Astrocyte (in vitro differentiated cells and primary cell): ENCODE measurements at regions not wholly inside any gene's neighbourhood (a gene's known extent, or its start where the extent isn't known, plus 50 kb on each side); places are given as distances from the start of the nearest gene placed in this dataset.

Experiments
- DNase-seq: peaks from one replicate; pipeline ENCODE4 v3.0.0-alpha.2; 2010; ENCODE audit warnings: low read depth
- FAIRE-seq: peaks from 2 replicates; lab custom pipeline; 2011; peaks lifted over from hg19 to GRCh38; lab: Jason Lieb, UNC
- H2AFZ ChIP-seq: 2 replicates; pipeline ENCODE4 v1.6.0; 2012; ENCODE audit warnings: low read depth, low read length, inconsistent platforms
- H3K27ac ChIP-seq: 2 replicates; pipeline ENCODE4 v1.5.1; 2011; ENCODE audit warnings: low read depth, low read length, inconsistent platforms
- H3K27me3 ChIP-seq: 2 replicates; pipeline ENCODE4 v1.6.0; 2011; ENCODE audit warnings: low read length, inconsistent platforms; ENCODE audit not compliant: insufficient read depth
- H3K36me3 ChIP-seq: 2 replicates; pipeline ENCODE4 v1.5.1; 2011; ENCODE audit warnings: low read length, inconsistent platforms; ENCODE audit not compliant: insufficient read depth
- H3K4me1 ChIP-seq: 2 replicates; pipeline ENCODE4 v1.5.1; 2011; ENCODE audit warnings: low read length, inconsistent platforms; ENCODE audit not compliant: insufficient read depth
- H3K4me2 ChIP-seq: 2 replicates; pipeline ENCODE4 v1.6.0; 2012; ENCODE audit warnings: low read length, inconsistent platforms
- H3K4me3 ChIP-seq: 2 replicates; pipeline ENCODE4 v1.5.1; 2011; ENCODE audit warnings: low read depth, mild to moderate bottlenecking, low read length, inconsistent platforms; ENCODE audit not compliant: insufficient read depth
- H3K79me2 ChIP-seq: 2 replicates; pipeline ENCODE4 v1.6.0; 2012; ENCODE audit warnings: mild to moderate bottlenecking, low read length, inconsistent platforms; ENCODE audit not compliant: insufficient read depth
- H3K9ac ChIP-seq: 2 replicates; pipeline ENCODE4 v1.6.0; 2012; ENCODE audit warnings: mild to moderate bottlenecking, low read length, inconsistent platforms
- H3K9me3 ChIP-seq: 2 replicates; pipeline ENCODE4 v1.5.1; 2012; ENCODE audit warnings: low read depth, mild to moderate bottlenecking, low read length, inconsistent platforms; ENCODE audit not compliant: insufficient read depth
- H4K20me1 ChIP-seq: 2 replicates; pipeline ENCODE4 v1.6.0; 2012; ENCODE audit warnings: low read length, inconsistent platforms; ENCODE audit not compliant: insufficient read depth
- H3K27ac Mint-ChIP-seq: one replicate; pipeline ENCODE4 v1.8.0; 2021; ENCODE audit warnings: mild to moderate bottlenecking, mixed read lengths; ENCODE audit not compliant: unreplicated experiment
- H3K27me3 Mint-ChIP-seq: one replicate; pipeline ENCODE4 v1.8.0; 2021; ENCODE audit warnings: low read depth, mixed read lengths; ENCODE audit not compliant: unreplicated experiment
- H3K36me3 Mint-ChIP-seq: one replicate; pipeline ENCODE4 v1.8.0; 2021; ENCODE audit warnings: low read depth, mixed read lengths; ENCODE audit not compliant: unreplicated experiment
- H3K4me1 Mint-ChIP-seq: one replicate; pipeline ENCODE4 v1.8.0; 2021; ENCODE audit warnings: low read depth, mixed read lengths; ENCODE audit not compliant: unreplicated experiment
- H3K4me3 Mint-ChIP-seq: one replicate; pipeline ENCODE4 v1.8.0; 2021; ENCODE audit warnings: mild to moderate bottlenecking, moderate library complexity, mixed read lengths; ENCODE audit not compliant: unreplicated experiment
- H3K9me3 Mint-ChIP-seq: one replicate; pipeline ENCODE4 v1.8.0; 2021; ENCODE audit warnings: mild to moderate bottlenecking, mixed read lengths; ENCODE audit not compliant: unreplicated experiment
- CTCF ChIP-seq: IDR thresholded peaks from 2 replicates; pipeline ENCODE4 v1.5.1; 2011; ENCODE audit warnings: low read depth, mild to moderate bottlenecking, inconsistent platforms, low read length, moderate library complexity; ENCODE audit not compliant: insufficient read depth
- EZH2 ChIP-seq: IDR thresholded peaks from 2 replicates; pipeline ENCODE4 v1.6.1; 2012; ENCODE audit warnings: mild to moderate bottlenecking, low read length, inconsistent platforms; ENCODE audit not compliant: insufficient read depth

- no peaks in the 10 kb centered on the region for H4K20me1 ChIP-seq
- Mint-ChIP-seq H3K27me3 (peaks cover 50% of the 10 kb centered on the region), H3K4me1 (peaks cover 14% of the 10 kb centered on the region), H3K36me3 (no peaks in the 10 kb centered on the region), H3K4me3 (no peak overlapping the region), H3K27ac (no peak overlapping the region), H3K9me3 (peaks cover 10% of the 10 kb centered on the region)
- H3K36me3 ChIP-seq: no peaks in the 10 kb centered on the region
- TF ChIP-seq CTCF: no peak
- no peak for TF ChIP-seq EZH2
- H3K27ac ChIP-seq: no peak overlapping the region
- no peak overlapping the region for H2AFZ ChIP-seq
- no peak overlapping the region for H3K9ac ChIP-seq
- DNase-seq (no peak), FAIRE-seq (no peak)
- H3K4me1 ChIP-seq: peaks cover 10% of the 10 kb centered on the region
- no peaks in the 10 kb centered on the region for H3K27me3 ChIP-seq
- no peaks in the 10 kb centered on the region for H3K9me3 ChIP-seq
- H3K4me2 ChIP-seq: no peak overlapping the region
- H3K4me3 ChIP-seq: no peak overlapping the region
- no peaks in the 10 kb centered on the region for H3K79me2 ChIP-seq
Observed at GRCh38 chr2:10966741-10967140, 55.0 kb downstream of the KCNF1 start.

- H3K4me1 Mint-ChIP-seq: peaks cover 10% of the 10 kb centered on the region
- no peak overlapping the region for H3K4me3 Mint-ChIP-seq
- H3K27me3 ChIP-seq: no peaks in the 10 kb centered on the region
- DNase-seq: no peak
- H3K9ac ChIP-seq: no peak overlapping the region
- no peak for FAIRE-seq
- H3K36me3 Mint-ChIP-seq: peaks cover 4% of the 10 kb centered on the region
- no peak overlapping the region for H3K27ac Mint-ChIP-seq
- peaks cover 8% of the 10 kb centered on the region for H3K9me3 Mint-ChIP-seq
- H3K27ac ChIP-seq: no peak overlapping the region
- H3K27me3 Mint-ChIP-seq: peaks cover 62% of the 10 kb centered on the region
- no peak overlapping the region for H2AFZ ChIP-seq
- H3K79me2 ChIP-seq: no peaks in the 10 kb centered on the region
- no peaks in the 10 kb centered on the region for H4K20me1 ChIP-seq
- no peak for TF ChIP-seq CTCF
- TF ChIP-seq EZH2: no peak
- no peaks in the 10 kb centered on the region for H3K36me3 ChIP-seq
- no peak overlapping the region for H3K4me3 ChIP-seq
- H3K9me3 ChIP-seq: no peaks in the 10 kb centered on the region
- H3K4me1 ChIP-seq: peaks cover 7% of the 10 kb centered on the region
- H3K4me2 ChIP-seq: no peak overlapping the region
Observed at GRCh38 chr2:10968176-10968575, 56.4 kb downstream of the KCNF1 start.

DNA sequence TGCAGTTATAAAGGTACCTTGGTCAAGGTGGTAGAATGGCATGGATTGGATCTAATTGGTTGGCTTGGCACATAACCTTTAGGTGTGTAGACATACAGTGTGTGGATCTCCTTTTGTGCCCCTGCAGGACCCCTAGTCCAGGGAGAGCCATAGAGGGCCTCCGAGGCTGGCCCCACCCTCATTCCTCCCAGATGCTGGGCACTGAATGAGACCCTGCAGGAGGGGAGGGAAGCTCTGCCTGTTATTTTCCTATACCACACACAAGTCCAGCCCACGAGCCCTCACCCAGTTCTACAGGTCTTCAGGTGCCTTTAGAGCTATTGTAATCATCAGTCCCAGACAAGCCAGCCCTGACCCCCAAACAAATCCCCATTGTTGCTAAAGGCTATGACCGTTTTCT, 58.9 kb downstream of the KCNF1 start:
- H2AFZ ChIP-seq: no peak overlapping the region
- no peak overlapping the region for H3K27ac Mint-ChIP-seq
- H3K36me3 ChIP-seq: no peaks in the 10 kb centered on the region
- no peaks in the 10 kb centered on the region for H3K79me2 ChIP-seq
- no peaks in the 10 kb centered on the region for H4K20me1 ChIP-seq
- H3K4me1 ChIP-seq: no peaks in the 10 kb centered on the region
- H3K4me3 Mint-ChIP-seq: no peak overlapping the region
- TF ChIP-seq CTCF: no peak
- no peak for DNase-seq
- H3K9me3 ChIP-seq: no peaks in the 10 kb centered on the region
- no peak overlapping the region for H3K9ac ChIP-seq
- H3K27me3 ChIP-seq: no peaks in the 10 kb centered on the region
- no peak for FAIRE-seq
- H3K27me3 Mint-ChIP-seq: peaks cover 54% of the 10 kb centered on the region
- peaks cover under 1% of the 10 kb centered on the region for H3K4me1 Mint-ChIP-seq
- no peak overlapping the region for H3K4me2 ChIP-seq
- peaks cover 6% of the 10 kb centered on the region for H3K9me3 Mint-ChIP-seq
- peaks cover 4% of the 10 kb centered on the region for H3K36me3 Mint-ChIP-seq
- H3K27ac ChIP-seq: no peak overlapping the region
- no peak overlapping the region for H3K4me3 ChIP-seq
